HL-60 (cell line): ENCODE measurements at regions not wholly inside any gene's neighbourhood (a gene's known extent, or its start where the extent isn't known, plus 50 kb on each side); places are given as distances from the start of the nearest gene placed in this dataset.
"Not testable (repeated sequence)": the region's sequence is repeated elsewhere in the genome, so short reads cannot be mapped to it uniquely, and the experiment has no call there.

Experiments
- GABPA ChIP-seq: IDR thresholded peaks from 2 replicates; pipeline ENCODE4 v1.6.1; 2012; ENCODE audit warnings: low read depth
- POLR2AphosphoS5 ChIP-seq: IDR thresholded peaks from 2 replicates; pipeline ENCODE4 v1.6.1; 2012; ENCODE audit warnings: low read depth
- REST ChIP-seq: IDR thresholded peaks from 2 replicates; pipeline ENCODE4 v1.6.1; 2012; ENCODE audit warnings: low read depth; ENCODE audit not compliant: insufficient replicate concordance
- SPI1 ChIP-seq: IDR thresholded peaks from 2 replicates; pipeline ENCODE4 v1.6.1; 2012; ENCODE audit warnings: low read depth, mild to moderate bottlenecking, borderline replicate concordance
- TF ChIP-seq, protein P1 (sequence below): IDR thresholded peaks from one replicate; pipeline ENCODE4 v1.5.1; 2011; ENCODE audit warnings: low read length, control low read depth, inconsistent platforms; ENCODE audit not compliant: insufficient read depth

DNA sequence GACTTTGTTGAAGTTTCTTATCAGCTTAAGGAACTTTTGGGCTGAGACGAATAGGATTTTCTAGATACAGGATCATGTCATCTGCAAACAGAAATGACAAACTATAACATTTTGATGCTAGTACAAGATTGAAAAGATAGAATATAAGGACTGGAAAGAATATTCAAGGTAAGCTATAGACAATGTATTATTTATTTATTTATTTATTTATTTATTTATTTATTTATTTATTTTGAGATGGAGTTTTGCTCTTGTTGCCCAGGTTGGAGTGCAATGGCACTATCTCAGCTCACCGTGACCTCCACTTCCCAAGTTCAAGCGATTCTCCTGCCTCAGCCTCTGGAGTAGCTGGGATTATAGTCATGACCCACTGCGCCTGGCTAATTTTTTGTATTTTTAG lies 125.0 kb downstream of the OTOR start:
- not testable (repeated sequence) for TF ChIP-seq POLR2AphosphoS5, GABPA, REST, SPI1
- TF ChIP-seq, protein P1, sequence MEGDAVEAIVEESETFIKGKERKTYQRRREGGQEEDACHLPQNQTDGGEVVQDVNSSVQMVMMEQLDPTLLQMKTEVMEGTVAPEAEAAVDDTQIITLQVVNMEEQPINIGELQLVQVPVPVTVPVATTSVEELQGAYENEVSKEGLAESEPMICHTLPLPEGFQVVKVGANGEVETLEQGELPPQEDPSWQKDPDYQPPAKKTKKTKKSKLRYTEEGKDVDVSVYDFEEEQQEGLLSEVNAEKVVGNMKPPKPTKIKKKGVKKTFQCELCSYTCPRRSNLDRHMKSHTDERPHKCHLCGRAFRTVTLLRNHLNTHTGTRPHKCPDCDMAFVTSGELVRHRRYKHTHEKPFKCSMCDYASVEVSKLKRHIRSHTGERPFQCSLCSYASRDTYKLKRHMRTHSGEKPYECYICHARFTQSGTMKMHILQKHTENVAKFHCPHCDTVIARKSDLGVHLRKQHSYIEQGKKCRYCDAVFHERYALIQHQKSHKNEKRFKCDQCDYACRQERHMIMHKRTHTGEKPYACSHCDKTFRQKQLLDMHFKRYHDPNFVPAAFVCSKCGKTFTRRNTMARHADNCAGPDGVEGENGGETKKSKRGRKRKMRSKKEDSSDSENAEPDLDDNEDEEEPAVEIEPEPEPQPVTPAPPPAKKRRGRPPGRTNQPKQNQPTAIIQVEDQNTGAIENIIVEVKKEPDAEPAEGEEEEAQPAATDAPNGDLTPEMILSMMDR = not testable (repeated sequence)
